Trophoblast cell (in vitro differentiated cells and primary cell): ENCODE measurements at regions not wholly inside any gene's neighbourhood (a gene's known extent, or its start where the extent isn't known, plus 50 kb on each side); places are given as distances from the start of the nearest gene placed in this dataset.

Experiments
- DNase-seq, 2 donors: peaks; one replicate each; pipeline ENCODE4 v3.0.0-alpha.2; 2016
- H2AFZ ChIP-seq: 2 replicates; pipeline ENCODE4 v1.6.1; 2013; ENCODE audit warnings: low read length, moderate library complexity, mild to moderate bottlenecking; ENCODE audit not compliant: insufficient read depth, poor library complexity
- H2AK5ac ChIP-seq: 2 replicates; pipeline ENCODE4 v1.6.1; 2013; ENCODE audit warnings: mild to moderate bottlenecking, low read length
- H2BK120ac ChIP-seq: 2 replicates; pipeline ENCODE4 v1.6.1; 2013; ENCODE audit warnings: low read length, mild to moderate bottlenecking, moderate library complexity; ENCODE audit not compliant: insufficient read depth, poor library complexity
- H2BK12ac ChIP-seq: 2 replicates; pipeline ENCODE4 v1.6.1; 2013; ENCODE audit warnings: mild to moderate bottlenecking, low read length, moderate library complexity
- H2BK5ac ChIP-seq: 2 replicates; pipeline ENCODE4 v1.6.1; 2013; ENCODE audit warnings: low read length, low read depth, moderate library complexity, mild to moderate bottlenecking; ENCODE audit not compliant: poor library complexity
- H3K14ac ChIP-seq: 2 replicates; pipeline ENCODE4 v1.6.1; 2013; ENCODE audit warnings: mild to moderate bottlenecking, low read length
- H3K18ac ChIP-seq: 2 replicates; pipeline ENCODE4 v1.6.1; 2013; ENCODE audit warnings: mild to moderate bottlenecking, low read length
- H3K23ac ChIP-seq: 2 replicates; pipeline ENCODE4 v1.6.1; 2013; ENCODE audit warnings: low read length
- H3K27ac ChIP-seq: 2 replicates; pipeline ENCODE4 v1.5.1; 2013; ENCODE audit warnings: low read depth, mild to moderate bottlenecking, inconsistent platforms, low read length, moderate library complexity
- H3K27me3 ChIP-seq: 2 replicates; pipeline ENCODE4 v1.6.1; 2013; ENCODE audit warnings: inconsistent platforms, mild to moderate bottlenecking, low read length, moderate library complexity; ENCODE audit not compliant: insufficient read depth
- H3K36me3 ChIP-seq, 2 experiments: 1 replicate in 1 of 2; 2 replicates in 1 of 2; pipeline ENCODE4 v1.6.1; 2013; ENCODE audit warnings: low read length in 2 of 2, mild to moderate bottlenecking in 2 of 2, moderate library complexity in 1 of 2; ENCODE audit not compliant: insufficient read depth in 2 of 2, control insufficient read depth in 1 of 2
- H3K4ac ChIP-seq: 2 replicates; pipeline ENCODE4 v1.6.1; 2013; ENCODE audit warnings: low read depth, mild to moderate bottlenecking, low read length, moderate library complexity
- H3K4me1 ChIP-seq, 2 experiments: 1 replicate in 1 of 2; 2 replicates in 1 of 2; pipeline ENCODE4 v1.6.1; 2013; ENCODE audit warnings: low read length in 2 of 2, mild to moderate bottlenecking in 2 of 2, moderate library complexity in 1 of 2; ENCODE audit not compliant: insufficient read depth in 2 of 2, control insufficient read depth in 1 of 2
- H3K4me2 ChIP-seq: 2 replicates; pipeline ENCODE4 v1.6.1; 2013; ENCODE audit warnings: inconsistent platforms, mild to moderate bottlenecking, low read length, moderate library complexity
- H3K4me3 ChIP-seq: 2 replicates; pipeline ENCODE4 v1.5.1; 2013; ENCODE audit warnings: mild to moderate bottlenecking, low read depth, low read length, inconsistent platforms
- H3K79me1 ChIP-seq: one replicate; pipeline ENCODE4 v1.6.1; 2013; ENCODE audit warnings: low read length
- H3K79me2 ChIP-seq: 2 replicates; pipeline ENCODE4 v1.6.1; 2013; ENCODE audit warnings: low read length, mild to moderate bottlenecking; ENCODE audit not compliant: control insufficient read depth, insufficient read depth, poor library complexity
- H3K9ac ChIP-seq: 2 replicates; pipeline ENCODE4 v1.6.1; 2013; ENCODE audit warnings: mild to moderate bottlenecking, low read length
- H3K9me3 ChIP-seq: 2 replicates; pipeline ENCODE4 v1.6.1; 2013; ENCODE audit warnings: low read depth, mild to moderate bottlenecking, control low read depth, inconsistent platforms, low read length; ENCODE audit not compliant: insufficient read depth
- H4K12ac ChIP-seq: 2 replicates; pipeline ENCODE4 v1.6.1; 2013; ENCODE audit warnings: low read depth, mild to moderate bottlenecking, low read length, moderate library complexity
- H4K8ac ChIP-seq: 2 replicates; pipeline ENCODE4 v1.6.1; 2013; ENCODE audit warnings: low read depth, mild to moderate bottlenecking, low read length, moderate library complexity
- H4K91ac ChIP-seq: one replicate; pipeline ENCODE4 v1.6.1; 2013; ENCODE audit warnings: low read depth, mild to moderate bottlenecking, low read length, moderate library complexity
- WGBS: extraction: QIAGEN DNeasy Blood & Tissue Kit; methylation state at CpG from one replicate; pipeline ENCODE4 v1.1.7; 2013; ENCODE audit warnings: missing lambda C conversion rate; ENCODE audit not compliant: insufficient read length, insufficient coverage; ENCODE audit errors: extremely low coverage; 5-methylcytosine and 5-hydroxymethylcytosine counted together

GRCh38 chr2:118706371-118706770 is 141.1 kb downstream of the EN1 start:
- no peak overlapping the region for H2BK120ac ChIP-seq
- no peak for DNase-seq
- no peak overlapping the region for H4K8ac ChIP-seq
- H3K9ac ChIP-seq: no peak overlapping the region
- no peak overlapping the region for H2AK5ac ChIP-seq
- H3K9me3 ChIP-seq: no peaks in the 10 kb centered on the region
- H3K27ac ChIP-seq: no peak overlapping the region
- no peak overlapping the region for H3K4me2 ChIP-seq
- no peaks in the 10 kb centered on the region for H3K79me1 ChIP-seq
- no peak overlapping the region for H3K23ac ChIP-seq
- H4K12ac ChIP-seq: no peak overlapping the region
- H2BK5ac ChIP-seq: no peak overlapping the region
- no peak overlapping the region for H3K18ac ChIP-seq
- no peak overlapping the region for H3K14ac ChIP-seq
- no peak overlapping the region for H3K4me3 ChIP-seq
- no peaks in the 10 kb centered on the region for H3K79me2 ChIP-seq
- H3K4me1 ChIP-seq: no peaks in the 10 kb centered on the region
- no peaks in the 10 kb centered on the region for H3K36me3 ChIP-seq
- no CpG with 5 or more reads among the region's 4 CpGs for WGBS
- H2AFZ ChIP-seq: no peak overlapping the region
- no peak overlapping the region for H3K4ac ChIP-seq
- H4K91ac ChIP-seq: no peak overlapping the region
- no peaks in the 10 kb centered on the region for H3K27me3 ChIP-seq
- H2BK12ac ChIP-seq: no peak overlapping the region

- no CpG with 5 or more reads among the region's 1 CpG for WGBS
Observed at GRCh38 chr2:118705032-118705431, 142.4 kb downstream of the EN1 start.

DNA sequence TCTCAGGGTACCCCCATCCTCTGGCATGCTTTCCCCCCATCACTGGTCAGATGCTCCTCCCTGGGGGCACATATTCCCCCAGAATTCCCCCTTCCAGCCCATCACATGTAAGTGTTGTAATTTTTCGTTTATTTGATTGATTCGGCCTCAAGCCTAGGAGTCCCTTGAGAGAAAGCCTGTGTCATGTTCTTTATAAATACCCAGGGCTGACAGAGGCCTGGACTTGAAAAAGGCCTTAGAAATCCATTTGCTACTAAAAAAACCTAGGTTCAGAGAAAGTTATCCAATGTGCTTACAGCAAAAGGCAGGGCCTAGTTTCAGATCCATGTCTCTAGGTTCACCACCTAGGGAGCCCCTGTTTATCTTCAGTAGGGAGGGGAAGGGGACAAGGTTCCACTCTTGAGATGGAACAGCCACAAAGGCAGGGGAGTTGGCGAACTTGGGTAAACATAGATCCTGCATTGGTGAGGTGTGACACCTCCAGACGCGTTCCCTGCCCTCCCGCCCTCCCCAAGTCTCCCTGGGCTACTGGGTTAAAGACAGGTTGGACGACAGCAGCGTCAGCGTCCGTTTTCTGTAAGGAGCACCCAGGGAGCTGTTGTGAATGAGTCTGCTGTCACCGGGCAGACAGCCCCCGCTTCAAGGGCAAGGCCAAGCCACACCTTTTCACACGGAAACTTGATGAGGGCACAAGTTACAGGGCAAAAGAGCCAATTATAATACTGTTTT is 147.8 kb downstream of the EN1 start:
- no peak overlapping the region for H3K27ac ChIP-seq
- peak overlapping the region; percentile 12 for H3K18ac ChIP-seq
- no peak overlapping the region for H4K12ac ChIP-seq
- H3K4ac ChIP-seq: no peak overlapping the region
- H3K23ac ChIP-seq: no peak overlapping the region
- H3K4me1 ChIP-seq: peaks cover 8 to 9% of the 10 kb centered on the region in 2 experiments
- no peak overlapping the region for H4K8ac ChIP-seq
- no peak overlapping the region for H2BK5ac ChIP-seq
- H3K79me2 ChIP-seq: no peaks in the 10 kb centered on the region
- H3K79me1 ChIP-seq: peaks cover 4% of the 10 kb centered on the region
- H3K4me3 ChIP-seq: no peak overlapping the region
- H3K36me3 ChIP-seq: no peaks in the 10 kb centered on the region
- H2BK12ac ChIP-seq: no peak overlapping the region
- H3K27me3 ChIP-seq: no peaks in the 10 kb centered on the region
- H2AK5ac ChIP-seq: no peak overlapping the region
- H3K9me3 ChIP-seq: no peaks in the 10 kb centered on the region
- H4K91ac ChIP-seq: peak overlapping the region; percentile 42
- no peak overlapping the region for H2AFZ ChIP-seq
- H2BK120ac ChIP-seq: peak overlapping the region; percentile 31
- DNase-seq: no peak
- H3K9ac ChIP-seq: no peak overlapping the region
- no peak overlapping the region for H3K14ac ChIP-seq
- WGBS: no CpG with 5 or more reads among the region's 13 CpGs
- H3K4me2 ChIP-seq: no peak overlapping the region

More at GRCh38 chr2:118705032-118705431, 142.4 kb downstream of the EN1 start:
- H4K8ac ChIP-seq: no peak overlapping the region
- no peak overlapping the region for H2AFZ ChIP-seq
- H4K91ac ChIP-seq: no peak overlapping the region
- H2AK5ac ChIP-seq: no peak overlapping the region
- H3K79me2 ChIP-seq: no peaks in the 10 kb centered on the region
- no peaks in the 10 kb centered on the region for H3K79me1 ChIP-seq
- no peak overlapping the region for H3K14ac ChIP-seq
- no peak overlapping the region for H2BK12ac ChIP-seq
- no peaks in the 10 kb centered on the region for H3K27me3 ChIP-seq
- H2BK5ac ChIP-seq: no peak overlapping the region
- no peaks in the 10 kb centered on the region for H3K36me3 ChIP-seq
- H3K9me3 ChIP-seq: no peaks in the 10 kb centered on the region
- no peak overlapping the region for H3K23ac ChIP-seq
- no peak overlapping the region for H3K4me2 ChIP-seq
- H3K4me3 ChIP-seq: no peak overlapping the region
- H4K12ac ChIP-seq: no peak overlapping the region
- DNase-seq: no peak
- H3K27ac ChIP-seq: no peak overlapping the region
- H3K9ac ChIP-seq: no peak overlapping the region
- no peak overlapping the region for H3K4ac ChIP-seq
- H3K4me1 ChIP-seq: no peaks in the 10 kb centered on the region
- H2BK120ac ChIP-seq: no peak overlapping the region
- H3K18ac ChIP-seq: no peak overlapping the region

DNA sequence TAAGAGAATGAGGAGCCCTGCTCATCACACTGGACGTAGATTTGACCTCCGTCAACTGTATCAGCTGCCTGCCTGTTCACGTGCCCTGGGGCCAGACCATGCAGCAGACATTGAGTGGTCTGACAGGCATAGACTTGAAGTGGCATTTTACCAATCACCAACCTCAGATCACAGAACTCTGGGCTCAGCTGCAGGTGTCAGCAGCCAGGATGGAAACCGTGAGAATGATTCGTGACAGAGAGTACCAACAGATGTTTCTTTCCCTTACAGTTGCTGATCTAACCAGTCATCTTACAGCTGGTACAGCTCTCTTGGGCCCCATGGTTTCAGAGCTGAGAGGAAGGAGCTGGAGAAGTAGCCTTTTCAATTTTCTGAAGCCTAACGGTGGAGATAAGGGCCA is 148.9 kb downstream of the EN1 start:
- Histone ChIP-seq H2BK5ac (peak overlapping the region; percentile 24), H3K4me3 (no peak overlapping the region), H4K12ac (no peak overlapping the region), H4K8ac (no peak overlapping the region), H4K91ac (peak overlapping the region; percentile 45), H3K4me2 (no peak overlapping the region), H3K36me3 (no peaks in the 10 kb centered on the region), H3K9me3 (no peaks in the 10 kb centered on the region), H3K9ac (no peak overlapping the region), H2BK12ac (peak overlapping the region; percentile 27), H2AK5ac (no peak overlapping the region), H3K14ac (peak overlapping the region; percentile 27), H2AFZ (no peak overlapping the region), H3K18ac (no peak overlapping the region), H3K27me3 (no peaks in the 10 kb centered on the region), H3K4me1 (peaks cover 8 to 9% of the 10 kb centered on the region in 2 experiments), H3K79me2 (no peaks in the 10 kb centered on the region), H2BK120ac (no peak overlapping the region), H3K4ac (no peak overlapping the region), H3K23ac (no peak overlapping the region), H3K79me1 (peaks cover 4% of the 10 kb centered on the region), H3K27ac (no peak overlapping the region)
- WGBS: no CpG with 5 or more reads among the region's 6 CpGs
- no peak for DNase-seq
